Karpas-422 (cell line): ENCODE measurements at regions not wholly inside any gene's neighbourhood (a gene's known extent, or its start where the extent isn't known, plus 50 kb on each side); places are given as distances from the start of the nearest gene placed in this dataset.

Experiments
- DNase-seq: peaks from one replicate; pipeline ENCODE4 v3.0.0-alpha.2; 2015
- H2AFZ ChIP-seq: fragments of 200-600 bp; sonication (generic); 2 replicates; pipeline ENCODE4 v1.6.1; 2014; ENCODE audit warnings: antibody characterized with exemption, low read length, mixed read lengths
- H3K27ac ChIP-seq: fragments of 200-600 bp; sonication (generic); 2 replicates; pipeline ENCODE4 v1.5.1; 2014; ENCODE audit warnings: mild to moderate bottlenecking, low read length, moderate library complexity
- H3K27me3 ChIP-seq: fragments of 200-600 bp; sonication (generic); 2 replicates; pipeline ENCODE4 v1.6.1; 2014; ENCODE audit warnings: low read length, mixed read lengths
- H3K36me3 ChIP-seq: fragments of 200-600 bp; sonication (generic); 2 replicates; pipeline ENCODE4 v1.6.1; 2014; ENCODE audit warnings: low read length, mixed read lengths; ENCODE audit not compliant: insufficient read depth
- H3K4me1 ChIP-seq: fragments of 200-600 bp; sonication (generic); 2 replicates; pipeline ENCODE4 v1.6.1; 2014; ENCODE audit warnings: mild to moderate bottlenecking, low read length, mixed read lengths
- H3K4me2 ChIP-seq: fragments of 200-600 bp; sonication (generic); 2 replicates; pipeline ENCODE4 v1.6.1; 2014; ENCODE audit warnings: low read length, low read depth, mild to moderate bottlenecking; ENCODE audit not compliant: poor library complexity, severe bottlenecking
- H3K4me3 ChIP-seq: fragments of 200-600 bp; sonication (generic); 2 replicates; pipeline ENCODE4 v1.5.1; 2014; ENCODE audit warnings: mild to moderate bottlenecking, antibody characterized with exemption, low read length, mixed read lengths
- H3K79me2 ChIP-seq: fragments of 200-600 bp; sonication (generic); 2 replicates; pipeline ENCODE4 v1.6.1; 2014; ENCODE audit warnings: mild to moderate bottlenecking, low read length, mixed read lengths
- H3K9ac ChIP-seq: fragments of 200-600 bp; sonication (generic); 2 replicates; pipeline ENCODE4 v1.6.0; 2014; ENCODE audit warnings: low read length
- H3K9me2 ChIP-seq: fragments of 200-600 bp; sonication (generic), shearing (Covaris generic); replicated peaks from 2 replicates; pipeline ENCODE4 v1.6.0; 2014; ENCODE audit warnings: mild to moderate bottlenecking, low read length, moderate library complexity; ENCODE audit not compliant: insufficient read depth
- H3K9me3 ChIP-seq: fragments of 300-700, 200-600 bp; sonication (generic); 2 replicates; pipeline ENCODE4 v1.6.1; 2014; ENCODE audit warnings: low read length, mixed read lengths
- H4K20me1 ChIP-seq: fragments of 200-600 bp; sonication (generic); 2 replicates; pipeline ENCODE4 v1.6.1; 2014; ENCODE audit warnings: mild to moderate bottlenecking, antibody characterized with exemption, low read length, low read depth; ENCODE audit not compliant: insufficient read depth

GRCh38 chr1:75984781-75985180, 52.6 kb upstream of the ASB17 start:
- H3K4me2 ChIP-seq: no peak overlapping the region
- no peaks in the 10 kb centered on the region for H3K36me3 ChIP-seq
- H3K79me2 ChIP-seq: no peaks in the 10 kb centered on the region
- no peaks in the 10 kb centered on the region for H3K4me1 ChIP-seq
- H3K4me3 ChIP-seq: no peak overlapping the region
- no peaks in the 10 kb centered on the region for H3K9me2 ChIP-seq
- no peak overlapping the region for H3K9ac ChIP-seq
- H3K27ac ChIP-seq: no peak overlapping the region
- no peaks in the 10 kb centered on the region for H4K20me1 ChIP-seq
- no peak overlapping the region for H2AFZ ChIP-seq
- DNase-seq: no peak
- no peaks in the 10 kb centered on the region for H3K27me3 ChIP-seq
- no peaks in the 10 kb centered on the region for H3K9me3 ChIP-seq

GRCh38 chr1:75985827-75986226, 53.6 kb upstream of the ASB17 start:
- Histone ChIP-seq H3K27me3 (no peaks in the 10 kb centered on the region), H3K4me2 (no peak overlapping the region), H3K4me3 (no peak overlapping the region), H3K9me2 (no peaks in the 10 kb centered on the region), H3K9me3 (no peaks in the 10 kb centered on the region), H3K9ac (no peak overlapping the region), H4K20me1 (no peaks in the 10 kb centered on the region), H3K4me1 (no peaks in the 10 kb centered on the region), H3K27ac (no peak overlapping the region), H3K36me3 (no peaks in the 10 kb centered on the region), H2AFZ (no peak overlapping the region), H3K79me2 (no peaks in the 10 kb centered on the region)
- no peak for DNase-seq

DNA sequence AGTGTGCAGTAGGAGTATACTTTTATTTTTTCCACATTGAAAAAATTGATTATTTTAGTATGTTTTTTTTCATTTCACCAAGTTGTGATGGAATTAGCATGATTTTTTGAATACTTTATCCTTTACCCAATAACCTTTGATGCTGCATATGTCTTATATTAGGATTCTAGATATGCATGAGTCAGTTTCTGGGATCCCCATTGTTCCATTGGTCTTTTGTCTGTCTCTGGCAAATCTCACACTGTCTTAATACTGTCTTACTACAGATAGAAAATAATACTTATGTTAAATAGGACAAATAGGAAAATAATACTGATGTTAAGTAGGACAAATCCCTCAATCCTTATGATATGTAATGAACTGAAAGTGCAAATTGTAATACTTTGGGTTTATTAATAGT, 54.3 kb upstream of the ASB17 start:
- H3K4me2 ChIP-seq: no peak overlapping the region
- no peak overlapping the region for H2AFZ ChIP-seq
- no peak overlapping the region for H3K9ac ChIP-seq
- H4K20me1 ChIP-seq: no peaks in the 10 kb centered on the region
- H3K4me3 ChIP-seq: no peak overlapping the region
- no peak for DNase-seq
- H3K36me3 ChIP-seq: no peaks in the 10 kb centered on the region
- no peaks in the 10 kb centered on the region for H3K27me3 ChIP-seq
- no peaks in the 10 kb centered on the region for H3K9me3 ChIP-seq
- H3K79me2 ChIP-seq: no peaks in the 10 kb centered on the region
- no peaks in the 10 kb centered on the region for H3K4me1 ChIP-seq
- no peak overlapping the region for H3K27ac ChIP-seq
- H3K9me2 ChIP-seq: no peaks in the 10 kb centered on the region

DNA sequence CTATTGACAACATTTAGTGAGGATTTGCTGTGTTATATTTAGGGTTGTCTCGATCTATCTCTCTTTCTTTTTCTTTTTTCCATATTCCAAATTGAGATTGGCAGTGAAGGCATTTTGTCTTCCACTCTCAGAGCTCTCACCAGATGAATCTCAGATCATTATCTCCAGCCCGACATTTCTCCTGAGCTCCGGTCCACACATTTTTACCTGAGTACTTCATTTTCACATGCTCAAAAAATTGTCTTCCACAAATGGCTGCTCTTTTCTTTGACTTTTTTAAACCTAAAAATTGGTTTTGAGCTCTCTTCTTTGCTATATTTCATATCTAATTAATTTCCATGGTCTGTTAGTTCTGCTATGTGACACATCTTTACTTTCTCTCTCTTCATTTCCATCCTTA, 56.9 kb upstream of the ASB17 start:
- Histone ChIP-seq H3K27me3 (no peaks in the 10 kb centered on the region), H3K36me3 (no peaks in the 10 kb centered on the region), H4K20me1 (no peaks in the 10 kb centered on the region), H3K9me3 (no peaks in the 10 kb centered on the region), H2AFZ (no peak overlapping the region), H3K4me2 (no peak overlapping the region), H3K79me2 (no peaks in the 10 kb centered on the region), H3K27ac (no peak overlapping the region), H3K4me3 (no peak overlapping the region), H3K9ac (no peak overlapping the region), H3K4me1 (no peaks in the 10 kb centered on the region), H3K9me2 (no peaks in the 10 kb centered on the region)
- DNase-seq: no peak

GRCh38 chr1:75990686-75991085, 58.5 kb upstream of the ASB17 start:
- no peaks in the 10 kb centered on the region for H3K4me1 ChIP-seq
- H2AFZ ChIP-seq: no peak overlapping the region
- no peak overlapping the region for H3K4me2 ChIP-seq
- no peak overlapping the region for H3K27ac ChIP-seq
- H3K4me3 ChIP-seq: no peak overlapping the region
- DNase-seq: no peak
- no peaks in the 10 kb centered on the region for H3K27me3 ChIP-seq
- no peaks in the 10 kb centered on the region for H3K9me3 ChIP-seq
- no peaks in the 10 kb centered on the region for H3K36me3 ChIP-seq
- no peaks in the 10 kb centered on the region for H4K20me1 ChIP-seq
- no peaks in the 10 kb centered on the region for H3K79me2 ChIP-seq
- H3K9me2 ChIP-seq: no peaks in the 10 kb centered on the region
- no peak overlapping the region for H3K9ac ChIP-seq

DNA sequence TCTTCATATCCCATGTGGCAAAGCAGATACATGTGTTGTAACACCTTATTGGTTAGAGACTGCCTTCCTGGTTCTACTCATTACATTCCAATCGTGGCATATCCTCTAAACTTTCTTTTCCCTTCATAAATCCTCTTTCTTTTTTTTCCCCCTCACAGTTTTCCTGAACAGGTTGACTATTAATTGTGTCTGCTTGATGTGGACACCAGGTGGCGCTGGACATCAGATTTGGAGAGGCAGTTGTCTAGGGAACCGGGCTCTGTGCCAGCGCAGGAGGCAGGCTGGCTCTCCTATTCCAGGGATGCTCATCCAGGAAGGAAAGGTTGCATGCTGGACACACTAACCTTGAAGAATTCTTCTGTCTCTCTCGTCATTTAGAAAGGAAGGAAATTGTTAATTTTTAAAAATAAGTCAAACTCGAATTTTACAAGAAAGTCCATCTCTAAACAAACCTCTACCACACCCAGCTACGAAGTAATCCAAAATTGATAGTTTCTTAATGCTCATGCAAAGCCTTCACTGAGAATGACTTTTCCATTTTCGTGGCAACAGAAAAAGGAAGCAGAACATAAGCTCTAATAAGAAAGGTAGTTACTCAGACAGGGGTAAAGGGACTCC, 59.4 kb upstream of the ASB17 start:
- Histone ChIP-seq H3K9ac (no peak overlapping the region), H3K27ac (no peak overlapping the region), H3K9me3 (no peaks in the 10 kb centered on the region), H3K36me3 (no peaks in the 10 kb centered on the region), H3K9me2 (no peaks in the 10 kb centered on the region), H3K4me3 (no peak overlapping the region), H2AFZ (no peak overlapping the region), H3K79me2 (no peaks in the 10 kb centered on the region), H3K27me3 (no peaks in the 10 kb centered on the region), H3K4me1 (no peaks in the 10 kb centered on the region), H4K20me1 (no peaks in the 10 kb centered on the region), H3K4me2 (no peak overlapping the region)
- DNase-seq: peak; percentile 86

DNA sequence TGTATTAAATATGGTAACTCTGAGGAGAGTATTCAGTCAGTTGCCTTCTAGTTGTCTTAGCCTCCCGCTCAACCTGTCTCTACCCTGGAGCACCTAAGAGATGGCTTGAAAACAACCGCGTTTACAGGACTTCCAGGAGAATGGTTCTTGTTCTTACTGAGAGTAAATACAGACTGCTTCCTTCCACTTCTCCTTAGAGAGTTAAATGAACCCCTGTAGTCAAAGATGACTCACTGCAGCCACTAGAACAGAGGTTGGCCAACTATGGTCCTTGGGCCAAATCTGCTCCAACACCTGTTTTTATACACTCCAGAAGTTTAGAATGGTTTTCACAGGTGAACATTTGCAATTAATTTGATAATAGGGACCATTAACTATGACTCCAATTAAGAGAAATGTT, 60.1 kb upstream of the ASB17 start:
- H3K36me3 ChIP-seq: no peaks in the 10 kb centered on the region
- no peak for DNase-seq
- H3K4me1 ChIP-seq: no peaks in the 10 kb centered on the region
- H3K27ac ChIP-seq: no peak overlapping the region
- H3K4me2 ChIP-seq: no peak overlapping the region
- no peaks in the 10 kb centered on the region for H3K9me2 ChIP-seq
- H4K20me1 ChIP-seq: no peaks in the 10 kb centered on the region
- H3K79me2 ChIP-seq: no peaks in the 10 kb centered on the region
- no peak overlapping the region for H2AFZ ChIP-seq
- no peaks in the 10 kb centered on the region for H3K9me3 ChIP-seq
- no peak overlapping the region for H3K4me3 ChIP-seq
- no peak overlapping the region for H3K9ac ChIP-seq
- H3K27me3 ChIP-seq: no peaks in the 10 kb centered on the region

DNA sequence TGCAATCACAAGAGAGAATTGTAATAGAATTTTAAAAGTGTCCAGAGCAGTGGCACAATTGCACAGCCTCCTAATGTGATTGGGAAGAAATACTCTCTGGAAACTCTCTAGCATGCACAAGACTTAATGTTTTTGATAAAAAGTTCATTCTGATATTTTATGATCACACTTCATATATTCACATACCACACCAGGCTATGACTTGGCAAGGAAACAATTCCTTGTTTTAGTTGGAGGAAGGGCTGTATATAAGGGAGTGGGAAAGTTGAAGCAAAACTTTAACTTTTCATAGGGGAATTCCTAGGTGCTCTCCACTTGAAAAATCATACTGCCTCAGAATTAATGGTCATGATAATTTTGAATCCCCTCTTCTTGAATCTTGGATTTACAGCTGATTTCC, 61.5 kb upstream of the ASB17 start:
- H4K20me1 ChIP-seq: no peaks in the 10 kb centered on the region
- DNase-seq: no peak
- H3K27me3 ChIP-seq: peaks cover 2% of the 10 kb centered on the region; the same call in 1 of the 2 replicates
- H3K9ac ChIP-seq: no peak overlapping the region
- H3K9me2 ChIP-seq: no peaks in the 10 kb centered on the region
- H3K4me2 ChIP-seq: no peak overlapping the region
- H2AFZ ChIP-seq: no peak overlapping the region
- no peaks in the 10 kb centered on the region for H3K79me2 ChIP-seq
- H3K27ac ChIP-seq: no peak overlapping the region
- no peaks in the 10 kb centered on the region for H3K4me1 ChIP-seq
- no peaks in the 10 kb centered on the region for H3K9me3 ChIP-seq
- H3K36me3 ChIP-seq: no peaks in the 10 kb centered on the region
- no peak overlapping the region for H3K4me3 ChIP-seq

- Histone ChIP-seq H3K9me2 (0 out of 2 replicates have a peak, but pooled peaks cover 3% of the 10 kb centered on the region), H3K27me3 (peaks cover 8% of the 10 kb centered on the region), H3K27ac (no peak overlapping the region), H3K9me3 (no peaks in the 10 kb centered on the region), H2AFZ (no peak overlapping the region), H3K4me1 (no peaks in the 10 kb centered on the region), H4K20me1 (no peaks in the 10 kb centered on the region), H3K9ac (no peak overlapping the region), H3K79me2 (no peaks in the 10 kb centered on the region), H3K4me2 (no peak overlapping the region), H3K36me3 (no peaks in the 10 kb centered on the region), H3K4me3 (no peak overlapping the region)
- no peak for DNase-seq
Observed at GRCh38 chr1:75996196-75996595, 64.0 kb upstream of the ASB17 start.
